Omental fat pad (tissue), 3 donors: ENCODE measurements at regions not wholly inside any gene's neighbourhood (a gene's known extent, or its start where the extent isn't known, plus 50 kb on each side); places are given as distances from the start of the nearest gene placed in this dataset.
A peak's percentile ranks its signal among the peaks of the same experiment; 100 is the strongest.

ENCODE experiments used
- ATAC-seq: fragments of 150-250 bp; one replicate; pipeline ENCODE4 v1.9.1; 2016; ENCODE audit warnings: mild to moderate bottlenecking, moderate library complexity; ENCODE audit not compliant: low FRiP score
- DNase-seq: peaks from one replicate; pipeline ENCODE4 v3.0.0-alpha.2; 2019; ENCODE audit warnings: low spot score
- TF ChIP-seq, protein P1 (sequence below), 3 donors: fragments of 450-650 bp; IDR thresholded peaks; one replicate each; pipeline ENCODE4 v1.5.1; 2016 to 2017; ENCODE audit warnings: antibody characterized with exemption in 3 of 3, mild to moderate bottlenecking in 3 of 3, moderate library complexity in 2 of 3

DNA sequence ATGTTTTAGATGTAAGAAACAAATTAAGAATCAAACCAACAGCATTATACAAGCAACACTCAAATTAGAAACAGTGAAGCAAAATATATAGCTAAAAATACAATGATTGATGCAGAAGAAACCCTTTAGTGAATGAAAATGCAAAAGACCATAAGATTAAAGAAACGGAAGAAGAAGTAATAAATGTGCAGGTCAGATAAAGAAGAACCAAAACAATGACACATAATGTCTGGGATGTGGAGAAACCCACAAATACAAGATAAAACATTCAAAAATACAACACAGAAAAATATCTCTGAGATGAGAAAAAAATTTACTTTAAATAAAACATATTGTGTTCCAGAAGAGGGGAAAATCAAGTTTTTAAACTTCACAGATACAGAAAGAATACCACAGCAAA, 73.4 kb upstream of the AVPR1A start:
- ATAC-seq = no peak
- TF ChIP-seq, protein P1, sequence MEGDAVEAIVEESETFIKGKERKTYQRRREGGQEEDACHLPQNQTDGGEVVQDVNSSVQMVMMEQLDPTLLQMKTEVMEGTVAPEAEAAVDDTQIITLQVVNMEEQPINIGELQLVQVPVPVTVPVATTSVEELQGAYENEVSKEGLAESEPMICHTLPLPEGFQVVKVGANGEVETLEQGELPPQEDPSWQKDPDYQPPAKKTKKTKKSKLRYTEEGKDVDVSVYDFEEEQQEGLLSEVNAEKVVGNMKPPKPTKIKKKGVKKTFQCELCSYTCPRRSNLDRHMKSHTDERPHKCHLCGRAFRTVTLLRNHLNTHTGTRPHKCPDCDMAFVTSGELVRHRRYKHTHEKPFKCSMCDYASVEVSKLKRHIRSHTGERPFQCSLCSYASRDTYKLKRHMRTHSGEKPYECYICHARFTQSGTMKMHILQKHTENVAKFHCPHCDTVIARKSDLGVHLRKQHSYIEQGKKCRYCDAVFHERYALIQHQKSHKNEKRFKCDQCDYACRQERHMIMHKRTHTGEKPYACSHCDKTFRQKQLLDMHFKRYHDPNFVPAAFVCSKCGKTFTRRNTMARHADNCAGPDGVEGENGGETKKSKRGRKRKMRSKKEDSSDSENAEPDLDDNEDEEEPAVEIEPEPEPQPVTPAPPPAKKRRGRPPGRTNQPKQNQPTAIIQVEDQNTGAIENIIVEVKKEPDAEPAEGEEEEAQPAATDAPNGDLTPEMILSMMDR (IDR thresholded peaks at IDR 0.05) = no peak

DNA sequence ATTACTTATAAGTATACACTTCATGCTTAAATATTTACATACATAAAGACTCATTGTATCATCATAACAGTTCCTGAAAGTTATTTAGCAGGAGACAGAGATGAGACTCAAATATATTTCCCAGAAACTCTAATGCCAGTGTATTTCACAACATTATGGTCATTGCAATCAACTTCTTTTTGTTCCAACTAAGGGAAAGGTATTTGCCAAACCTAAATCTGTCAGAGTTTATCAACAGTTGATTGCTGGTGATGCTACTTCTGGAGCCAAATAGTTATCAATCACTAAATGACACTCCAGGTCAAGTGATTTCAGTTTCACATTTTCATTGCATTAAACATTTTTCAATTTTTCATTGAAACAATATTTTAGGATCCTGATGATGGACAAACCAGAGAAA, 72.1 kb upstream of the AVPR1A start:
- TF ChIP-seq, protein P1 (IDR thresholded peaks at IDR 0.05) = no peak
- DNase-seq (no peak), ATAC-seq (no peak)

More for the DNA sequence above, 73.4 kb upstream of the AVPR1A start:
- no peak for DNase-seq

DNA sequence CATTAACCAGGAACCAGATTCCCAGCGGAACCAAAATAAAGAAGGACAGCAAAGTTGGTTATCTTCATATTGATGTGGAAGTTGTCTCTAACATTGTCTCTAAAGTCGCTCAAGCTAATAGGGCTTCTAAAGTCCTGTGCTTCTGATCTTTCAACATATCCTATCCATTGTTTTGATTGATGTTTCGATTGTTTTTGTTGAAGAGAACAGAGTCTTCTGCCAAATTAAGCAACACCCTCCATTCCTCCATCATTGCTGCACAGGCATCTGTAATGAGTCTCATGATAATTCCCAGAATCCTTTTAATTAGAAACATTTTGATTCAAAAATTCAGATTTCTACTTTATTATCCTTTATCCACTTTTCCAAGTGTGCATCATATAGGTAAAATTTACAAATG, 71.6 kb upstream of the AVPR1A start:
- no peak for ATAC-seq
- TF ChIP-seq, protein P1 (IDR thresholded peaks at IDR 0.05) = no peak

DNA sequence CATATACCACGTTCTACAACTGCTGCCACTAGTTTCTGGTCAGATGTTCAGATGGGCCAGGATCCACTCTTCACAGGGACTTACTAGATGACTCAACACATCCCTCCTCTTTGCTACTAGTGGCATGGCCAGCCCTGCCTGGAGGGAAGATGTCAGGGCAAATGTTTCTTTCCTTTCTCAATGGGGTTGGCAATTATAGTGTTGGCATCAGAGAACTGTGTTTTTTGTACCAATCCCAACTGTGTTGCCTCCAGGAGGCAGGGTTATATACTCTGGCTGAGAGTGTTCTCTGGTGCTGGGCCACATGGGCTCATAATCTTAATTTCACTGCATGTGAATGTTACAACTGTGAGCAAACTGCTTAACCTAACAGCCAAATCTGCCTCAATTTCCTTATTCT, 69.9 kb upstream of the AVPR1A start:
- DNase-seq = no peak
- no peak for ATAC-seq
- TF ChIP-seq, protein P1 (IDR thresholded peaks at IDR 0.05) = no peak

More for the DNA sequence above, 71.6 kb upstream of the AVPR1A start:
- DNase-seq = no peak

DNA sequence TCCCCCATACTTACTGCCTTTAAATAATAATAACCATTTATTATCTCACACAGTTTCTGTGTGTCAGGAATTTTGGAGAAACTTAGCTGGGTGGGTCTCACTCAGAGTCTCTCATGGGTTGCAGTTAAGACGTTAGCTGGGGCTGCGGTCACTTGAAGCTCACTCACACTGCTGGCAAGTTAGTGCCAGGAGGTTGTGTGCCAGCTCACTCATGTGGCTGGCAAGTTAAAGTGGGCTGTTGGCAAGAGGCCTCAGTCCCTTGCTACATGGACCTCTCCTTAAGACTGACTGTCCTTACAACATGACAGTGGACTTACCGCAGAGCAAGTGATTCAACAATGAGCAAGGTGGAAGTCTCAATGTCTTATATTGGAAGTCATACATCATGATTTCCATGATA, 61.3 kb upstream of the AVPR1A start:
- ATAC-seq (no peak), DNase-seq (no peak)
- TF ChIP-seq, protein P1 (IDR thresholded peaks at IDR 0.05) = no peak

DNA sequence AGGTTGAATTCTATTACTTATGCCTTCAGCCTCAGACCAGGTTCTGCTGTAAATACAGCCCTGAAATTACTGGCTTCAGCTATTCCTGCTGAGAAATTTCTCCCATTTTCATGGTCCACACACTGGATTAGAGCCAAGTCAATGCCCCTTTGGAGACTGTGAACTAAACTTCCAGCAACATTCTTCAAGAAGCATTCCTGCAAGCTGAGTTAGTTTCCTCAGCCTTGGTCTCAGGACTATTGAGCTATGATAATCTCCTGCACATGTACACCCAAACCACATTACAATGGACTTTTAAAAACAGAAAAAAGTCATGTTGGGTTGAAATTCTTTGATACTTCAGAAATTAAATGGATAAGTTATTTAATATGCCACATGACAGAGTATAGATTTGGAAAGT, 58.0 kb upstream of the AVPR1A start:
- TF ChIP-seq, protein P1 (IDR thresholded peaks at IDR 0.05) = no peak
- ATAC-seq (no peak), DNase-seq (no peak)

DNA sequence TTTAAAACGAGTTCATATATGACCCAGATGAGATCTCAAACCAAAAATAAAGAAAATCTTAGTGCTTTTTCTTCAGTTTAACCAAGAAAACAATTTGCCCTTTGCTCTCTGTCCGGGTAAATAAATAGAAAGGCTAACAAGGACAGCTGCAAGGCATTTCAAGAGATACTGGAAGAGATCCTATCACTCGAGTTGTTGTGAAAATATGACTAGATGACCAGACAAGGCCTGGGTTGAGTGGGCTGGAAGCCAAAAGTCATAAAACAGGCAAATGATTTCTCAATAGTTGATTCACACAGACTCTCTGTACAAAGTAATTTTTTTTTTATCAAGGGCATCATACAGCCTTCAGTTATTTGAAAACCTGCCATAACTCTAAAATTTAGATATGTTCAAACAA, 55.9 kb upstream of the AVPR1A start:
- ATAC-seq (peak; percentile 72), DNase-seq (no peak)
- TF ChIP-seq, protein P1 (IDR thresholded peaks at IDR 0.05) = no peak
